A673 (cell line): ENCODE measurements at regions not wholly inside any gene's neighbourhood (a gene's known extent, or its start where the extent isn't known, plus 50 kb on each side); places are given as distances from the start of the nearest gene placed in this dataset.
A peak's percentile ranks its signal among the peaks of the same experiment; 100 is the strongest.
"Not testable (repeated sequence)": the region's sequence is repeated elsewhere in the genome, so short reads cannot be mapped to it uniquely, and the experiment has no call there.

Source experiments
- BruUV-seq: library from RNA; stranded (reverse); fragments of 400-500 nt; replicated peaks from 2 replicates; lab custom pipeline; 2021; lab: Mats Ljungman, UMichigan
- CTCF ChIA-PET: fragments of 300-600 bp; sonication (Branson Sonifier 250); formaldehyde crosslinking; loops from one replicate; lab custom pipeline; 2022; ENCODE audit warnings: antibody characterized with exemption; lab: Charles Lee
- POLR2A ChIA-PET: fragments of 300-600 bp; sonication (Branson Sonifier 250); formaldehyde crosslinking; loops from one replicate; lab custom pipeline; 2022; ENCODE audit warnings: antibody characterized with exemption; ENCODE audit not compliant: low non-redundant PET; lab: Charles Lee
- DNase-seq: peaks from one replicate; pipeline ENCODE4 v3.0.0-alpha.2; 2015; ENCODE audit warnings: low spot score
- H3K27ac ChIP-seq: fragments of 200-600 bp; sonication (generic); 2 replicates; pipeline ENCODE4 v1.5.1; 2016; ENCODE audit warnings: mixed run types, low read depth, mild to moderate bottlenecking, mixed read lengths, antibody characterized with exemption, low read length; ENCODE audit not compliant: poor library complexity, severe bottlenecking
- H3K27me3 ChIP-seq: fragments of 200-600 bp; sonication (generic); replicated peaks from 2 replicates; pipeline ENCODE4 v1.6.1; 2017; ENCODE audit warnings: mixed run types, low read depth, mild to moderate bottlenecking, mixed read lengths, antibody characterized with exemption, low read length; ENCODE audit not compliant: insufficient read depth, poor library complexity
- H3K36me3 ChIP-seq: fragments of 200-600 bp; sonication (generic); 2 replicates; pipeline ENCODE4 v1.6.1; 2016; ENCODE audit warnings: mixed run types, mild to moderate bottlenecking, mixed read lengths, antibody characterized with exemption, low read length; ENCODE audit not compliant: insufficient read depth, poor library complexity, severe bottlenecking
- H3K4me1 ChIP-seq: fragments of 200-600 bp; sonication (generic); 2 replicates; pipeline ENCODE4 v1.6.1; 2017; ENCODE audit warnings: mixed run types, mild to moderate bottlenecking, mixed read lengths, antibody characterized with exemption, low read length; ENCODE audit not compliant: insufficient read depth, poor library complexity, severe bottlenecking
- H3K4me3 ChIP-seq: fragments of 200-600 bp; sonication (generic); 2 replicates; pipeline ENCODE4 v1.5.1; 2016; ENCODE audit warnings: low read depth, mixed run types, mild to moderate bottlenecking, mixed read lengths, low read length; ENCODE audit not compliant: poor library complexity, severe bottlenecking
- H3K9me3 ChIP-seq: fragments of 200-600 bp; sonication (generic); 2 replicates; pipeline ENCODE4 v1.6.1; 2016; ENCODE audit warnings: mixed run types, low read depth, mild to moderate bottlenecking, mixed read lengths, antibody characterized with exemption, low read length; ENCODE audit not compliant: poor library complexity, severe bottlenecking
- EZH2 ChIP-seq: fragments of 200-600 bp; sonication (generic); IDR thresholded peaks from 2 replicates; pipeline ENCODE4 v1.6.1; 2017; ENCODE audit warnings: borderline replicate concordance, low read depth, mild to moderate bottlenecking, mixed read lengths, antibody characterized with exemption, low read length; ENCODE audit not compliant: poor library complexity, severe bottlenecking
- intact Hi-C: fragments of 100-400 bp; cut with micrococcal nuclease; formaldehyde crosslinking; loops from one replicate; pipeline ENCODE4 v1.10.0; 2022; ENCODE audit not compliant: unreplicated experiment
- TF ChIP-seq, protein P1 (sequence below): fragments of 300-800, 200-600 bp; sonication (generic); conservative IDR thresholded peaks from 2 replicates; pipeline ENCODE4 v1.5.1; 2017; ENCODE audit warnings: low read depth, mild to moderate bottlenecking, antibody characterized with exemption, low read length, moderate library complexity, mixed read lengths

DNA sequence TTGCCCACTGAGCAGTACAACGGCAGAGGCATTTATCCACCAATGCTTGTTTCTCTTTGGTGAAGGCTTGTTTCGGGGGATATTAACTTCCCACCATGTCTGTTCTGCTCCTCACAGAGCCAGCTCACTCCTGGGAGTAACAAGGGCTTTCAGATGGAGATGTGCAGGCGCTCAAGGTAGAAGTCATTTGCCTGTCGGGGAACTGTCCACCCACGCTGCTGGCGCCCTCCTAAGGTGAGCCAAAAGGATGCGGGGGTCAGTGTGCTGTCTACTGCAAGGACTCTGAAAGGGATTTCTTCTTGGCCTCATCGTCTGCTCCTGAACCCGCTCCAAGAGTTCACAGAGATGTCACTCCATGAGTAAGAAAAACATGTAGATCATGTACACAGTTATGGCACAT lies 57.0 kb upstream of the CYRIA start:
- Histone ChIP-seq H3K4me1 (peaks cover 39% of the 10 kb centered on the region), H3K27me3 (no peaks in the 10 kb centered on the region), H3K27ac (no peak overlapping the region), H3K4me3 (no peak overlapping the region), H3K36me3 (no peaks in the 10 kb centered on the region), H3K9me3 (no peaks in the 10 kb centered on the region)
- DNase-seq = no peak
- intact Hi-C loops = no loop called here
- POLR2A ChIA-PET = no interaction called here
- TF ChIP-seq EZH2 = no peak
- TF ChIP-seq, protein P1, sequence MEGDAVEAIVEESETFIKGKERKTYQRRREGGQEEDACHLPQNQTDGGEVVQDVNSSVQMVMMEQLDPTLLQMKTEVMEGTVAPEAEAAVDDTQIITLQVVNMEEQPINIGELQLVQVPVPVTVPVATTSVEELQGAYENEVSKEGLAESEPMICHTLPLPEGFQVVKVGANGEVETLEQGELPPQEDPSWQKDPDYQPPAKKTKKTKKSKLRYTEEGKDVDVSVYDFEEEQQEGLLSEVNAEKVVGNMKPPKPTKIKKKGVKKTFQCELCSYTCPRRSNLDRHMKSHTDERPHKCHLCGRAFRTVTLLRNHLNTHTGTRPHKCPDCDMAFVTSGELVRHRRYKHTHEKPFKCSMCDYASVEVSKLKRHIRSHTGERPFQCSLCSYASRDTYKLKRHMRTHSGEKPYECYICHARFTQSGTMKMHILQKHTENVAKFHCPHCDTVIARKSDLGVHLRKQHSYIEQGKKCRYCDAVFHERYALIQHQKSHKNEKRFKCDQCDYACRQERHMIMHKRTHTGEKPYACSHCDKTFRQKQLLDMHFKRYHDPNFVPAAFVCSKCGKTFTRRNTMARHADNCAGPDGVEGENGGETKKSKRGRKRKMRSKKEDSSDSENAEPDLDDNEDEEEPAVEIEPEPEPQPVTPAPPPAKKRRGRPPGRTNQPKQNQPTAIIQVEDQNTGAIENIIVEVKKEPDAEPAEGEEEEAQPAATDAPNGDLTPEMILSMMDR = peak; percentile 41
- no TSS peak for BruUV-seq
- CTCF ChIA-PET = no interaction called here

DNA sequence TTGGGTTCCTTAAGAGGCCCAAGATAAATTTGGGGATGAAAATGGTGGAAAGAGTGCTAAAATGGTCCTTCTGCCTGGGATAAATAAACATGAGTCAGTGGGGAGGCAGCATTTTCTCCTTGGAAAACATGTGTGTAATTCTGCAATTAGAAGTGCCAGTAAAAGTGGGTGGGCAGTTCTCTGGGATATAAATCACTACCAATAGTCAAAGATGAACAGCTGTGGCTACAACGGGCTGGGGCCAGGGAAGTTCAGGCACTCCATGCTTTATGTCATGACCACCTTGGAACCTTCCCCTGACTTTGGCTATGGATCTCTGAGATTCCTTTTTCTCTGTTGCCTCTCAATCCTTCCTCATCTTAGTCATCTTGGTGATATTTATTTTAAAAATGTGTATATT lies 56.5 kb upstream of the CYRIA start:
- POLR2A ChIA-PET = no interaction called here
- no peak for DNase-seq
- Histone ChIP-seq H3K4me3 (no peak overlapping the region), H3K27me3 (no peaks in the 10 kb centered on the region), H3K4me1 (peaks cover 44% of the 10 kb centered on the region), H3K36me3 (no peaks in the 10 kb centered on the region), H3K27ac (no peak overlapping the region), H3K9me3 (no peaks in the 10 kb centered on the region)
- intact Hi-C loops = no loop called here
- no TSS peak for BruUV-seq
- CTCF ChIA-PET = no interaction called here
- TF ChIP-seq, protein P1 = no peak
- TF ChIP-seq EZH2 = no peak

DNA sequence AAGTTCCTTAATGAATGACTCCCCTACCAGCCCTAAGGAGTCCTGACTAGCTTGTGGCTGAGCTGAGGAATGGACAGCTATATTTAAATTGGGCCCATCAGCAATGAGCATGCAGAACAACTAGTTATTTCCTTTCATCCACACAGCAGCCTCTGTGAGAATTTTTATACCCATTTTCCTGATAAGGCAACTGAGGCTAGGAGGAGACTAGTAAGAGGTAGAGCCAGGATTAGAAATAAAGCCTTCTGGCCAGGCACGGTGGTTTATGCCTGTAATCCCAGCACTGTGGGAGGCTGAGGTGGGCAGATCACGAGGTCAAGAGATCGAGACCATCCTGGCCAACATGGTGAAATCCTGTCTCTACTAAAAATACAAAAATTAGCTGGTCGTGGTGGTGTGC lies 55.9 kb upstream of the CYRIA start:
- BruUV-seq, intact Hi-C loops, H3K9me3 ChIP-seq, POLR2A ChIA-PET, H3K4me3 ChIP-seq, CTCF ChIA-PET, H3K36me3 ChIP-seq, H3K27ac ChIP-seq, DNase-seq, H3K27me3 ChIP-seq: not testable (repeated sequence)
- H3K4me1 ChIP-seq = peaks cover 49% of the 10 kb centered on the region

DNA sequence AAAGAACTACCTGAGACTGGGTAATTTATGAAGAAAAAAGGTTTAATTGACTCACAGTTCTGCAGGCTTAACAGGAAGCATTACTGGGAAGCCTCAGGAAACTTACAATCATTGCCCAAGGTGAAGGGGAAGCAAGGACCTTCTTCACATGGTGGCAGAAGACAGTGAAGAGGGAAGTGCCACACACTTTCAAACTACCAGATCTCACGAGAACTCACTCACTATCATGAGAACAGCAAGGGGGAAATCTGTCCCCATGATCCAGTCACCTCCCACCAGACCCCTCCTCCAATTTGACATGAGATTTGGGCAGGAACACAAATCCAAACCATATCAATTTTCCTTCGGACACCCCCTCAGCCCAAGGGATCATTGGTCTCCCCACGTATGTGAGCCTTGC lies 55.1 kb upstream of the CYRIA start:
- H3K4me3 ChIP-seq, BruUV-seq, POLR2A ChIA-PET, CTCF ChIA-PET, H3K36me3 ChIP-seq, H3K27me3 ChIP-seq, H3K27ac ChIP-seq, intact Hi-C loops, DNase-seq, H3K9me3 ChIP-seq: not testable (repeated sequence)
- peaks cover 54% of the 10 kb centered on the region for H3K4me1 ChIP-seq
